KMS-11 (cell line): ENCODE measurements at regions not wholly inside any gene's neighbourhood (a gene's known extent, or its start where the extent isn't known, plus 50 kb on each side); places are given as distances from the start of the nearest gene placed in this dataset.
A peak's percentile ranks its signal among the peaks of the same experiment; 100 is the strongest.

Source experiments
- H2AFZ ChIP-seq: fragments of 200-600 bp; sonication (generic); 2 replicates; pipeline ENCODE4 v1.6.1; 2016; ENCODE audit warnings: antibody characterized with exemption, mixed run types, low read depth
- H3K27ac ChIP-seq: fragments of 200-600 bp; sonication (generic); 2 replicates; pipeline ENCODE4 v1.6.1; 2016; ENCODE audit warnings: mild to moderate bottlenecking, mixed run types
- H3K27me3 ChIP-seq: fragments of 200-600 bp; sonication (generic); 2 replicates; pipeline ENCODE4 v1.6.1; 2017; ENCODE audit warnings: mild to moderate bottlenecking, low read depth, mixed run types, moderate library complexity; ENCODE audit not compliant: insufficient read depth
- H3K36me3 ChIP-seq: fragments of 200-600 bp; sonication (generic); 2 replicates; pipeline ENCODE4 v1.6.1; 2017; ENCODE audit warnings: mild to moderate bottlenecking, mixed run types; ENCODE audit not compliant: insufficient read depth
- H3K4me1 ChIP-seq: fragments of 200-600 bp; sonication (generic); 2 replicates; pipeline ENCODE4 v1.6.1; 2016; ENCODE audit warnings: mild to moderate bottlenecking, low read depth, mixed run types; ENCODE audit not compliant: poor library complexity, severe bottlenecking
- H3K4me2 ChIP-seq: fragments of 200-600 bp; sonication (generic); 2 replicates; pipeline ENCODE4 v1.7.0; 2016; ENCODE audit warnings: mild to moderate bottlenecking, mixed run types
- H3K4me3 ChIP-seq: fragments of 200-600 bp; sonication (generic); IDR thresholded peaks from 2 replicates; pipeline ENCODE4 v1.6.1; 2017; ENCODE audit warnings: low read depth, low read length, mixed read lengths; ENCODE audit not compliant: insufficient read depth
- H3K79me2 ChIP-seq: fragments of 200-600 bp; sonication (generic); 2 replicates; pipeline ENCODE4 v1.6.1; 2016; ENCODE audit warnings: low read depth, mixed run types; ENCODE audit not compliant: insufficient read depth
- H3K9ac ChIP-seq: fragments of 200-600 bp; sonication (generic); 2 replicates; pipeline ENCODE4 v1.6.1; 2016; ENCODE audit warnings: mild to moderate bottlenecking, mixed run types
- H4K20me1 ChIP-seq: fragments of 200-600 bp; sonication (generic); 2 replicates; pipeline ENCODE4 v1.6.1; 2016; ENCODE audit warnings: mild to moderate bottlenecking, mixed run types; ENCODE audit not compliant: insufficient read depth
- CTCF ChIP-seq: fragments of 200-600 bp; sonication (generic); conservative IDR thresholded peaks from 2 replicates; pipeline ENCODE4 v1.6.1; 2017; ENCODE audit warnings: low read depth, mild to moderate bottlenecking, antibody characterized with exemption, low read length, moderate library complexity, mixed read lengths

- no peaks in the 10 kb centered on the region for H3K36me3 ChIP-seq
- H3K27ac ChIP-seq = peak overlapping the region; percentile 94
- H3K27me3 ChIP-seq = no peaks in the 10 kb centered on the region
- peak overlapping the region; percentile 84 for H3K4me2 ChIP-seq
- H3K4me1 ChIP-seq = peaks cover 62% of the 10 kb centered on the region
- peak overlapping the region; percentile 33 for H3K4me3 ChIP-seq
- no peak for TF ChIP-seq CTCF
- no peaks in the 10 kb centered on the region for H3K79me2 ChIP-seq
- H3K9ac ChIP-seq = peak overlapping the region; percentile 64
- H4K20me1 ChIP-seq = no peaks in the 10 kb centered on the region
- H2AFZ ChIP-seq = peak overlapping the region; percentile 53
Observed at GRCh38 chr2:43158259-43158880, 68.0 kb downstream of the ZFP36L2 start.

GRCh38 chr2:43157506-43158246 lies 68.7 kb downstream of the ZFP36L2 start:
- Histone ChIP-seq H3K4me3 (no peak overlapping the region), H3K4me1 (peaks cover 69% of the 10 kb centered on the region), H3K27ac (peak overlapping the region; percentile 94), H3K27me3 (no peaks in the 10 kb centered on the region), H3K4me2 (peak overlapping the region; percentile 84), H3K36me3 (no peaks in the 10 kb centered on the region), H4K20me1 (no peaks in the 10 kb centered on the region), H3K9ac (peak overlapping the region; percentile 64; the same call in 1 of the 2 replicates), H2AFZ (peak overlapping the region; percentile 53), H3K79me2 (no peaks in the 10 kb centered on the region)
- no peak for TF ChIP-seq CTCF

- H3K4me1 ChIP-seq = peaks cover 71% of the 10 kb centered on the region
- H4K20me1 ChIP-seq = no peaks in the 10 kb centered on the region
- no peak overlapping the region for H3K27ac ChIP-seq
- no peak overlapping the region for H3K9ac ChIP-seq
- no peaks in the 10 kb centered on the region for H3K27me3 ChIP-seq
- no peaks in the 10 kb centered on the region for H3K79me2 ChIP-seq
- no peak overlapping the region for H3K4me2 ChIP-seq
- H2AFZ ChIP-seq = no peak overlapping the region
- H3K36me3 ChIP-seq = no peaks in the 10 kb centered on the region
- TF ChIP-seq CTCF = no peak
- no peak overlapping the region for H3K4me3 ChIP-seq
Observed at GRCh38 chr2:43155851-43156411, 70.5 kb downstream of the ZFP36L2 start.

- Histone ChIP-seq H3K27ac (no peak overlapping the region), H4K20me1 (no peaks in the 10 kb centered on the region), H3K79me2 (no peaks in the 10 kb centered on the region), H2AFZ (no peak overlapping the region), H3K4me2 (no peak overlapping the region), H3K36me3 (no peaks in the 10 kb centered on the region), H3K27me3 (no peaks in the 10 kb centered on the region), H3K4me1 (peaks cover 67% of the 10 kb centered on the region), H3K4me3 (no peak overlapping the region), H3K9ac (no peak overlapping the region)
- TF ChIP-seq CTCF = no peak
Observed at GRCh38 chr2:43154685-43155084, 71.7 kb downstream of the ZFP36L2 start.
